ENCODE measurements at regions not wholly inside any gene's neighbourhood (a gene's known extent, or its start where the extent isn't known, plus 50 kb on each side); places are given as distances from the start of the nearest gene placed in this dataset.
"Not testable (repeated sequence)": the region's sequence is repeated elsewhere in the genome, so short reads cannot be mapped to it uniquely, and the experiment has no call there.

DNA sequence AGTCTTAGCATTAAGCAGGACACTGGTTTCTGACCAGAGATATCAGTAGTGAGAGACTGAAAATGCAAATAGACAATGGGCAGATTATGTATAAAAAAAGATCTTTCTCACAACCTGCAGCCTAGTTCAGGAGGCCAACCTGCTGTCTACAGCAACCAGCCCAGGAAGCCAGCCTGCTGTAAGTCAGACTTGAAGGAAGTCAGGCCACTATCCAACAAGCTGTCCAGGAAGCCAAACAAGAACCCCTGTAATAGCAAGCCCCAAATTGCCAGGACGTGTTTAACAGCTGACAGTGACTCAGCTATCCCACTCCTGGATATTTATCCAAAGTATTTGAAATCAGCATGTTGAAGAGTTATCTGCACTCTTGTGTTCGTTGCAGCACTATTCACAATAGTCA lies 121.8 kb upstream of the SPIN1 start:
- Histone ChIP-seq H3K4me3 (no peak overlapping the region), H3K27me3 (ENCODE audit: low read depth) (no peaks in the 10 kb centered on the region), H3K4me1 (no peaks in the 10 kb centered on the region), H3K36me3 (replicated peaks) (no peaks in the 10 kb centered on the region), H3K9me3 (no peaks in the 10 kb centered on the region)
- in situ Hi-C loops (cut with MboI; ENCODE audit: low sequenced_read_pairs): no loop called here
- no peak for DNase-seq (ENCODE audit: low spot score in 2 of 2)

GRCh38 chr9:88259001-88259400 lies 120.7 kb upstream of the SPATA31C2 start:
- Histone ChIP-seq H3K27me3 (ENCODE audit: low read depth) (no peaks in the 10 kb centered on the region), H3K36me3 (replicated peaks) (no peaks in the 10 kb centered on the region), H3K4me1 (no peaks in the 10 kb centered on the region), H3K9me3 (no peaks in the 10 kb centered on the region), H3K4me3 (no peak overlapping the region)
- no peak for DNase-seq (ENCODE audit: low spot score in 2 of 2)
- in situ Hi-C loops (cut with MboI; ENCODE audit: low sequenced_read_pairs): no loop called here

DNA sequence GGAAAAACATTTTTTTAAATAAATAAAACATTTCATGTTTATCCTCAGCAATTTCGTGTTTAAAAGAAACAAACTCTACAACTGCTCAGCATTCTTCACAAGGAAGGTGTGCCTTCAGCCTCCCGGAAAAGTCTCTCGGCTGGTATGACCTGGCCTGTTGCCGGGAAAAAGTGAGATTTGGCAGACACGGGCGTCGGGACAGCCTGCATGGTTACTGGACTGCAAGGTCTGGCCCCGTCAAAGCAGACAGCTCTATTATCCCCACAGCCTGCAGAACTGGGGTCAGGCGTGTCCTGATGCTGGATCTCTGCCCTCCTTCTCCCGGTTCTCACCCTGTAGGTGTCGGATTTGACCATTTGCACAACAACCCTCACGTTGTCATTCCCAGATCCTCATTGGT lies 120.3 kb upstream of the SPATA31C2 start:
- no peaks in the 10 kb centered on the region for H3K9me3 ChIP-seq
- no peaks in the 10 kb centered on the region for H3K36me3 ChIP-seq (replicated peaks)
- DNase-seq (ENCODE audit: low spot score in 2 of 2): no peak
- H3K4me1 ChIP-seq: no peaks in the 10 kb centered on the region
- no peaks in the 10 kb centered on the region for H3K27me3 ChIP-seq (ENCODE audit: low read depth)
- H3K4me3 ChIP-seq: no peak overlapping the region
- in situ Hi-C loops (cut with MboI; ENCODE audit: low sequenced_read_pairs): no loop called here

DNA sequence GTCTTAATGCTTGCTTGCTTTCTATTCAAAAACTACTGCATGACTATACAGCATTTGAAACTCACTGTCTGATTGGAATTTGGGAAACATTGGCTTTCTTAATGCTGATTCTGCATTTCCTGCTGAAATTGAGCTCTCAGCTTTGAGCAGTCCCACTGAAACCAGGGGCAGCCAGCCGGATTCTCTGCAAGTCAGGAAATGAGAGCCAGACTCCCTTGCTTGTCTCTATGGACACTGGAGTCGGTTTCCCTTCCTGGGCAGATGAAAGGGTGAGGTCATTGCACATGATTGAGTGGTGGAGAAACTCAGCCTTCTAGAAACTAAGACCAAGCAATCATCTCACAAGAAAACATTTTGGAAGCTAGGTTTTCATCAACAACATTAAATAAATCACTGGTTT lies 119.7 kb upstream of the SPATA31C2 start:
- Histone ChIP-seq H3K4me1 (no peaks in the 10 kb centered on the region), H3K9me3 (no peaks in the 10 kb centered on the region), H3K4me3 (no peak overlapping the region), H3K36me3 (replicated peaks) (no peaks in the 10 kb centered on the region), H3K27me3 (ENCODE audit: low read depth) (no peaks in the 10 kb centered on the region)
- DNase-seq (ENCODE audit: low spot score in 2 of 2): no peak
- in situ Hi-C loops (cut with MboI; ENCODE audit: low sequenced_read_pairs): no loop called here

- Histone ChIP-seq H3K4me1 (no peaks in the 10 kb centered on the region), H3K9me3 (no peaks in the 10 kb centered on the region), H3K27me3 (ENCODE audit: low read depth) (no peaks in the 10 kb centered on the region), H3K4me3 (no peak overlapping the region), H3K36me3 (replicated peaks) (no peaks in the 10 kb centered on the region)
- no peak for DNase-seq (ENCODE audit: low spot score in 2 of 2)
- in situ Hi-C loops (cut with MboI; ENCODE audit: low sequenced_read_pairs): no loop called here
Measured at GRCh38 chr9:88256216-88256615, 117.9 kb upstream of the SPATA31C2 start.

DNA sequence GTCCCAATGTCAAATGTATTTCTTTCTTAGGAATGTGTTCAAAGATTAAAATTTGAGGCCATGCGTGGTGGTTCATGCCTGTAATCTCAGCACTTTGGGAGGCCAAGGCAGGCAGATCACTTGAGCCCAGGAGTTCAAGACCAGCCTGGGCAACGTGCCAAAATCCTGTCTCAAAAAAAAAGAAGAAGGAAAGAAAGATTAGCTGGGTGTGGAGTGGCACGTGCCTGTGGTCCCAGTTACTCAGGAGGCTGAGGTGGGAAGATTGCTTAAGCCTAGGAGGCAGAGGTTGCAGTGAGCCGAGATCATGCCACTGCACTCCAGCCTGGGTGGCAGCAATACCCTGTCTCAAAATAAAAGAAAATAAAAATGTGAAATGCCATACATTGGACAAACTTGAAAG lies 117.5 kb upstream of the SPATA31C2 start:
- DNase-seq (ENCODE audit: low spot score in 2 of 2); H3K4me3 ChIP-seq; H3K27me3 ChIP-seq (ENCODE audit: low read depth); in situ Hi-C loops (cut with MboI; ENCODE audit: low sequenced_read_pairs); H3K4me1 ChIP-seq; H3K36me3 ChIP-seq (replicated peaks); H3K9me3 ChIP-seq: not testable (repeated sequence)

DNA sequence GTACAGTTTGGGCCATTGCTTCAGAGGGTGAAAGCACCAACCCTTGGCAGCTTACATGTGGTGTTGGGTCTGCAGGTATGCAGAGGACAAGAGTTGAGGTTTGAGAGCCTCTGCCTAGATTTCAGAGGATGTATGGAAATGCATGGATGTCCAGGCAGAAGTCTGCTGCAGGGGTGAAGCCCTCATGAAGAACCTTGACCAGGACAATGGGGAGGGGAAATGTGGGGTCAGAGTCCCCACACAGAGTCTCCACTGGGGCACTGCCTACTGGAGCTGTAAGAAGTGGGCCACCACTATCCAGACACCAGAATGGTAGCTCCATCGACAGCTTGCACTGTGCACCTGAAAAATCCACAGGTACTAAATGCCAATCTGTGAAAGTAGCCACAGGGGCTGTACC lies 113.6 kb upstream of the SPATA31C2 start:
- Histone ChIP-seq H3K36me3 (replicated peaks) (no peaks in the 10 kb centered on the region), H3K9me3 (no peaks in the 10 kb centered on the region), H3K4me1 (no peaks in the 10 kb centered on the region), H3K4me3 (no peak overlapping the region), H3K27me3 (ENCODE audit: low read depth) (no peaks in the 10 kb centered on the region)
- DNase-seq (ENCODE audit: low spot score in 2 of 2): no peak
- in situ Hi-C loops (cut with MboI; ENCODE audit: low sequenced_read_pairs): no loop called here

- no peaks in the 10 kb centered on the region for H3K36me3 ChIP-seq (replicated peaks)
- in situ Hi-C loops (cut with MboI; ENCODE audit: low sequenced_read_pairs): no loop called here
- H3K27me3 ChIP-seq (ENCODE audit: low read depth): no peaks in the 10 kb centered on the region
- H3K4me1 ChIP-seq: no peaks in the 10 kb centered on the region
- DNase-seq (ENCODE audit: low spot score in 2 of 2): no peak
- H3K9me3 ChIP-seq: no peaks in the 10 kb centered on the region
- H3K4me3 ChIP-seq: no peak overlapping the region
Measured at GRCh38 chr9:88243736-88244135, 105.5 kb upstream of the SPATA31C2 start.

DNA sequence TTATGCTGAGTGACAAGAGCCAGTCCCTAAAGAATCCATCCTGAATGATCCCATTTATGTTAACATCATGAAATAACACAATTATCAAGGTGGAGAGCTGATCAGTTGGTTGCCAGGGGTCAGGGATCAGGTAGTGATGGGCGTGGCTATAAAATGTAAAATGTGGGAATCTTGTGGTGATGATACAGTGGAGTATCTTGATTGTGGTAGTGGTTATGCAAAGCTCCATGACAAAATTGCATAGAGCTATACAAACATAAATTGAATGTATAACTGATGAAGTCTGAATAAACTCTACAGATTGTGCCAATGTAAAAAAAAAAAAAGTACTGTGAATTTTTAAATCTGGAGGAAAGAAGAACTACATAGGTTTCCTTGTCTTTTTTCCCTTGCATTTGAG lies 104.6 kb upstream of the SPATA31C2 start:
- Histone ChIP-seq H3K27me3 (ENCODE audit: low read depth) (no peaks in the 10 kb centered on the region), H3K4me3 (no peak overlapping the region), H3K36me3 (replicated peaks) (no peaks in the 10 kb centered on the region), H3K4me1 (no peaks in the 10 kb centered on the region), H3K9me3 (no peaks in the 10 kb centered on the region)
- DNase-seq (ENCODE audit: low spot score in 2 of 2): no peak
- in situ Hi-C loops (cut with MboI; ENCODE audit: low sequenced_read_pairs): no loop called here

GRCh38 chr9:88237991-88238571 lies 99.8 kb upstream of the SPATA31C2 start:
- H3K9me3 ChIP-seq: no peaks in the 10 kb centered on the region
- H3K27me3 ChIP-seq (ENCODE audit: low read depth): no peaks in the 10 kb centered on the region
- in situ Hi-C loops (cut with MboI; ENCODE audit: low sequenced_read_pairs): no loop called here
- DNase-seq (ENCODE audit: low spot score in 2 of 2): no peak
- H3K36me3 ChIP-seq (replicated peaks): no peaks in the 10 kb centered on the region
- H3K4me3 ChIP-seq: no peak overlapping the region
- no peaks in the 10 kb centered on the region for H3K4me1 ChIP-seq

GRCh38 chr9:88237479-88237961 lies 99.2 kb upstream of the SPATA31C2 start:
- Histone ChIP-seq H3K4me1 (no peaks in the 10 kb centered on the region), H3K36me3 (replicated peaks) (no peaks in the 10 kb centered on the region), H3K4me3 (no peak overlapping the region), H3K27me3 (ENCODE audit: low read depth) (no peaks in the 10 kb centered on the region), H3K9me3 (no peaks in the 10 kb centered on the region)
- no peak for DNase-seq (ENCODE audit: low spot score in 2 of 2)
- in situ Hi-C loops (cut with MboI; ENCODE audit: low sequenced_read_pairs): no loop called here

GRCh38 chr9:88236511-88237478 lies 98.5 kb upstream of the SPATA31C2 start:
- no peaks in the 10 kb centered on the region for H3K36me3 ChIP-seq (replicated peaks)
- no peaks in the 10 kb centered on the region for H3K9me3 ChIP-seq
- no peaks in the 10 kb centered on the region for H3K27me3 ChIP-seq (ENCODE audit: low read depth)
- no peak for DNase-seq (ENCODE audit: low spot score in 2 of 2)
- in situ Hi-C loops (cut with MboI; ENCODE audit: low sequenced_read_pairs): no loop called here
- no peak overlapping the region for H3K4me3 ChIP-seq
- H3K4me1 ChIP-seq: no peaks in the 10 kb centered on the region

DNA sequence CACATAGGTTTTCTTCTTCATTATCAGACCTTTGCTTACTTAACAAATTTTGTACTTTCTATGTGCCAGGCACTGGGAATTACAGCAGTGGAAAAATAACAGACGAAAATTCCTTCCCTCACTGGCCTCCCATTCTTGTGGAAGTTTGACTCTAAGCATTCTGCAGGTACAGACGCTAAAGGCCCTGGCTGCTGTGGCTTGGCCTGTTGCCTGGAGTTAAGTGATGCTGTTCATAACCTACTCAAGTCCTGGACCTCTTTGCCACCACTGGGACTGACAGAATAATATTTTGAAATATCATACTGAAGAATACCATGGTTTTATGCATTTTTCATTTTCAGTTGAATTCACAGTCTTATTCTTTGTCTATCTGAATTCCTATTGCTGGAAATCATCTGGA lies 97.3 kb upstream of the SPATA31C2 start:
- Histone ChIP-seq H3K4me3 (no peak overlapping the region), H3K27me3 (ENCODE audit: low read depth) (no peaks in the 10 kb centered on the region), H3K9me3 (no peaks in the 10 kb centered on the region), H3K4me1 (no peaks in the 10 kb centered on the region), H3K36me3 (replicated peaks) (no peaks in the 10 kb centered on the region)
- in situ Hi-C loops (cut with MboI; ENCODE audit: low sequenced_read_pairs): no loop called here
- DNase-seq (ENCODE audit: low spot score in 2 of 2): no peak

GRCh38 chr9:88234114-88234513 lies 95.8 kb upstream of the SPATA31C2 start:
- H3K4me3 ChIP-seq: no peak overlapping the region
- no peaks in the 10 kb centered on the region for H3K4me1 ChIP-seq
- H3K9me3 ChIP-seq: no peaks in the 10 kb centered on the region
- no peaks in the 10 kb centered on the region for H3K27me3 ChIP-seq (ENCODE audit: low read depth)
- no peak for DNase-seq (ENCODE audit: low spot score in 2 of 2)
- in situ Hi-C loops (cut with MboI; ENCODE audit: low sequenced_read_pairs): no loop called here
- H3K36me3 ChIP-seq (replicated peaks): no peaks in the 10 kb centered on the region

Data from HAP-1 (cell line).